HepG2 (cell line): ENCODE measurements at regions not wholly inside any gene's neighbourhood (a gene's known extent, or its start where the extent isn't known, plus 50 kb on each side); places are given as distances from the start of the nearest gene placed in this dataset.

Experiments
- ATAC-seq: fragments of 200-7000 bp; cut with Tn5 transposase; 3 replicates; pipeline ENCODE4 v1.9.1; 2020; ENCODE audit warnings: mild to moderate bottlenecking, moderate library complexity
- BruUV-seq: library from RNA; stranded (reverse); fragments of 400-500 nt; replicated peaks from 2 replicates; lab custom pipeline; 2021; lab: Mats Ljungman, UMichigan
- CTCF ChIA-PET: fragments of 300-600 bp; formaldehyde crosslinking; extraction: SDS; loops from one replicate; lab custom pipeline; 2021; ENCODE audit warnings: low total read pairs, inconsistent platforms, low intra/inter-chr PET ratio; lab: Yijun Ruan, JAX
- POLR2A ChIA-PET: fragments of 350-600 bp; sonication (Branson Sonifier 250); formaldehyde crosslinking; loops from one replicate; lab custom pipeline; 2020; ENCODE audit warnings: antibody characterized with exemption, inconsistent platforms; lab: Yijun Ruan, JAX
- DNase-seq: peaks from one replicate; pipeline ENCODE4 v3.0.0-alpha.2; 2015; ENCODE audit warnings: low spot score
- FAIRE-seq: peaks from 3 replicates; lab custom pipeline; 2011; peaks lifted over from hg19 to GRCh38; lab: Jason Lieb, UNC
- H2AFZ ChIP-seq: one replicate; pipeline ENCODE4 v1.6.1; 2011; ENCODE audit warnings: low read length, inconsistent platforms
- H3K27ac ChIP-seq: fragments of 300-600 bp; 3 replicates; pipeline ENCODE4 v1.8.0; 2011; ENCODE audit warnings: mixed run types, mild to moderate bottlenecking, mixed read lengths, low read length, inconsistent platforms; ENCODE audit not compliant: insufficient read depth; ENCODE audit errors: extremely low read length
- H3K27me3 ChIP-seq, 2 experiments: fragments of 200-600 bp in 1 of 2; 2 replicates in 1 of 2; 3 replicates in 1 of 2; pipeline versions ENCODE4 v1.6.0 to v1.8.0; 2011; ENCODE audit warnings: low read length in 2 of 2, mild to moderate bottlenecking in 2 of 2, moderate library complexity in 2 of 2, inconsistent platforms in 1 of 2; ENCODE audit not compliant: insufficient read depth in 2 of 2, control insufficient read depth in 1 of 2
- H3K36me3 ChIP-seq, 2 experiments: fragments of 200-600 bp in 1 of 2; replicated peaks in 1 of 2; 2 replicates in 1 of 2; 3 replicates in 1 of 2; pipeline versions ENCODE4 v1.5.1 to v1.8.0; 2011; ENCODE audit warnings: low read length in 2 of 2, inconsistent platforms in 1 of 2; ENCODE audit not compliant: insufficient read depth in 2 of 2, control insufficient read depth in 1 of 2
- H3K4me1 ChIP-seq: 2 replicates; pipeline ENCODE4 v1.5.1; 2012; ENCODE audit warnings: low read length, inconsistent platforms; ENCODE audit not compliant: insufficient read depth
- H3K4me2 ChIP-seq: 2 replicates; pipeline ENCODE4 v1.6.0; 2011; ENCODE audit warnings: low read depth, low read length, inconsistent platforms
- H3K4me3 ChIP-seq, 3 experiments: fragments of 200-600 bp in 1 of 3; sonication (generic), shearing (Covaris generic) in 1 of 3; replicated peaks in 1 of 3; 2 replicates each; pipeline ENCODE4 v1.5.1; 2011 to 2016; ENCODE audit warnings: low read length in 3 of 3, inconsistent platforms in 2 of 3, low read depth in 2 of 3, mild to moderate bottlenecking in 2 of 3, control low read depth in 1 of 3, mixed read lengths in 1 of 3; ENCODE audit not compliant: insufficient read depth in 1 of 3
- H3K79me2 ChIP-seq: one replicate; pipeline ENCODE4 v1.6.1; 2011; ENCODE audit warnings: low read length, inconsistent platforms; ENCODE audit not compliant: insufficient read depth
- H3K9ac ChIP-seq: 2 replicates; pipeline ENCODE4 v1.6.0; 2011; ENCODE audit warnings: mild to moderate bottlenecking, low read depth, low read length, inconsistent platforms; ENCODE audit not compliant: insufficient read depth
- H3K9me3 ChIP-seq: 2 replicates; pipeline ENCODE4 v1.5.1; 2012; ENCODE audit warnings: mild to moderate bottlenecking, low read length
- H4K20me1 ChIP-seq: 2 replicates; pipeline ENCODE4 v1.6.0; 2011; ENCODE audit warnings: inconsistent platforms, mild to moderate bottlenecking, low read length, moderate library complexity; ENCODE audit not compliant: insufficient read depth
- ATF7-NPFF ChIP-seq: sonication (generic); formaldehyde crosslinking; IDR thresholded peaks from 2 replicates; pipeline ENCODE4 v1.8.1; 2023; ENCODE audit warnings: mild to moderate bottlenecking, low read depth, missing genetic modification reagents, moderate library complexity
- SMC3 ChIP-seq: IDR thresholded peaks from 2 replicates; pipeline ENCODE4 v1.6.1; 2011; ENCODE audit warnings: low read length, improper control_type of control experiment
- TAF15 ChIP-seq: fragments of 200-400 bp; formaldehyde crosslinking; IDR thresholded peaks from one replicate; pipeline ENCODE4 v1.6.1; 2018; ENCODE audit warnings: mild to moderate bottlenecking, low read depth, low read length; ENCODE audit not compliant: poor library complexity, severe bottlenecking
- ZNF354B ChIP-seq: sonication (generic); formaldehyde crosslinking; IDR thresholded peaks from 2 replicates; pipeline ENCODE4 v1.8.0; 2022; ENCODE audit warnings: mild to moderate bottlenecking, missing genetic modification reagents
- WGBS: methylation state at CpG from one replicate; pipeline ENCODE4 v1.1.6; 2017; ENCODE audit warnings: low lambda C conversion rate; 5-methylcytosine and 5-hydroxymethylcytosine counted together
- in situ Hi-C: cut with HindIII; loops from 2 replicates; pipeline ENCODE4 v1.10.0; 2017; ENCODE audit warnings: low pct_unique_long_range_greater_than_20kb; ENCODE audit not compliant: extremely low pct_ligation_motif_present
- intact Hi-C: fragments of 100-400 bp; cut with micrococcal nuclease; formaldehyde crosslinking; loops from one replicate; pipeline ENCODE4 v1.10.0; 2022; ENCODE audit not compliant: unreplicated experiment
- TF ChIP-seq, protein P1 (sequence below): sonication (generic); formaldehyde crosslinking; conservative IDR thresholded peaks from 2 replicates; pipeline ENCODE4 v1.5.0; 2020; ENCODE audit warnings: missing genetic modification reagents
- TF ChIP-seq, protein P2 (sequence below): sonication (generic); formaldehyde crosslinking; IDR thresholded peaks from 2 replicates; pipeline ENCODE4 v1.4.0; 2020; ENCODE audit warnings: missing genetic modification reagents, mild to moderate bottlenecking, borderline replicate concordance
- TF ChIP-seq, protein P3 (sequence below): sonication (generic); formaldehyde crosslinking; IDR thresholded peaks from 2 replicates; pipeline ENCODE4 v1.8.1; 2022; ENCODE audit warnings: low read depth, mild to moderate bottlenecking, missing genetic modification reagents

GRCh38 chr12:89185181-89185580 lies 167.1 kb downstream of the DUSP6 start:
- ATAC-seq (no peak), DNase-seq (no peak)
- no peak overlapping the region for H3K4me2 ChIP-seq
- ChIA-PET POLR2A (no interaction called here), CTCF (no interaction called here)
- H3K9me3 ChIP-seq = peaks cover 8% of the 10 kb centered on the region
- H3K36me3 ChIP-seq = no peaks in the 10 kb centered on the region
- no peaks in the 10 kb centered on the region for H3K79me2 ChIP-seq
- BruUV-seq = no TSS peak
- H3K4me3 ChIP-seq = no peak overlapping the region
- in situ Hi-C loops = no loop called here
- no peaks in the 10 kb centered on the region for H3K27me3 ChIP-seq
- H3K4me1 ChIP-seq = no peaks in the 10 kb centered on the region
- H3K27ac ChIP-seq = no peak overlapping the region
- H3K9ac ChIP-seq = no peak overlapping the region
- no peaks in the 10 kb centered on the region for H4K20me1 ChIP-seq
- TF ChIP-seq ZNF354B (CRISPR knock-in tag) (no peak), SMC3 (no peak), TAF15 (no peak), ATF7-NPFF (no peak)
- TF ChIP-seq, protein P1, sequence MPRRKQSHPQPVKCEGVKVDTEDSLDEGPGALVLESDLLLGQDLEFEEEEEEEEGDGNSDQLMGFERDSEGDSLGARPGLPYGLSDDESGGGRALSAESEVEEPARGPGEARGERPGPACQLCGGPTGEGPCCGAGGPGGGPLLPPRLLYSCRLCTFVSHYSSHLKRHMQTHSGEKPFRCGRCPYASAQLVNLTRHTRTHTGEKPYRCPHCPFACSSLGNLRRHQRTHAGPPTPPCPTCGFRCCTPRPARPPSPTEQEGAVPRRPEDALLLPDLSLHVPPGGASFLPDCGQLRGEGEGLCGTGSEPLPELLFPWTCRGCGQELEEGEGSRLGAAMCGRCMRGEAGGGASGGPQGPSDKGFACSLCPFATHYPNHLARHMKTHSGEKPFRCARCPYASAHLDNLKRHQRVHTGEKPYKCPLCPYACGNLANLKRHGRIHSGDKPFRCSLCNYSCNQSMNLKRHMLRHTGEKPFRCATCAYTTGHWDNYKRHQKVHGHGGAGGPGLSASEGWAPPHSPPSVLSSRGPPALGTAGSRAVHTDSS (CRISPR knock-in tag) = no peak
- TF ChIP-seq, all 625 proteins: peak for 0
- intact Hi-C loops = no loop called here
- no peak overlapping the region for H2AFZ ChIP-seq
- FAIRE-seq = no peak
- 51% methylated on average over 3 of the region's 3 CpGs for WGBS

DNA sequence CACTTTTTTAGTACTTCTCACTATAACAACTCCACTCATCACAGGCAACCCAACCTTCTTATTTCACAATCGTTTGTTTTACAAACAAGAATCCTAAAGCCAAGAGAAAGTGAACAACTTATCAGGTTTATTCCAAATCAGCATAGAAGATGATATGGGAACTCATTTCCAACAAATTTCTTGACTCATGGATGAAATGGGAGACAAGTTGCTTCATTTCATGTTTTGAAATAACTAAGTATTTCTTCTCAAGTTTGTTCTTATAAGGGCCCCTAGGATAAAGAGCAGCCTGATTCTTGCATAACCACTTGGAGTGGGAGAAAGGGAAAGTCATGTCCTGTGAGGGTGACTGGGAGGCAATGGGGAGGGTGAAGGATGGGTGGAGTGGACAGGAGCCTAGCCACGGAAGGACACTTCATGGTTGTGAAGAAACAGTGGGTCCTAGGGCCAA lies 168.3 kb downstream of the DUSP6 start:
- FAIRE-seq (no peak), ATAC-seq (no peak), DNase-seq (no peak)
- ChIA-PET CTCF (no interaction called here), POLR2A (no interaction called here)
- Histone ChIP-seq H3K27ac (no peak overlapping the region), H3K4me3 (no peak overlapping the region), H3K36me3 (no peaks in the 10 kb centered on the region), H3K4me1 (no peaks in the 10 kb centered on the region), H3K9me3 (no peaks in the 10 kb centered on the region), H2AFZ (no peak overlapping the region), H3K9ac (no peak overlapping the region), H3K27me3 (no peaks in the 10 kb centered on the region), H3K79me2 (no peaks in the 10 kb centered on the region), H4K20me1 (no peaks in the 10 kb centered on the region), H3K4me2 (no peak overlapping the region)
- in situ Hi-C loops = no loop called here
- WGBS = 5% methylated on average over 2 of the region's 2 CpGs
- intact Hi-C loops = no loop called here
- BruUV-seq = no TSS peak
- TF ChIP-seq, protein P2, sequence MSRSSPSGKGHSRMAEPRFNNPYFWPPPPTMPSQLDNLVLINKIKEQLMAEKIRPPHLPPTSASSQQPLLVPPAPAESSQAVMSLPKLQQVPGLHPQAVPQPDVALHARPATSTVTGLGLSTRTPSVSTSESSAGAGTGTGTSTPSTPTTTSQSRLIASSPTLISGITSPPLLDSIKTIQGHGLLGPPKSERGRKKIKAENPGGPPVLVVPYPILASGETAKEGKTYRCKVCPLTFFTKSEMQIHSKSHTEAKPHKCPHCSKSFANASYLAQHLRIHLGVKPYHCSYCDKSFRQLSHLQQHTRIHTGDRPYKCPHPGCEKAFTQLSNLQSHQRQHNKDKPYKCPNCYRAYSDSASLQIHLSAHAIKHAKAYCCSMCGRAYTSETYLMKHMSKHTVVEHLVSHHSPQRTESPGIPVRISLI = no peak
- TF ChIP-seq, protein P3, sequence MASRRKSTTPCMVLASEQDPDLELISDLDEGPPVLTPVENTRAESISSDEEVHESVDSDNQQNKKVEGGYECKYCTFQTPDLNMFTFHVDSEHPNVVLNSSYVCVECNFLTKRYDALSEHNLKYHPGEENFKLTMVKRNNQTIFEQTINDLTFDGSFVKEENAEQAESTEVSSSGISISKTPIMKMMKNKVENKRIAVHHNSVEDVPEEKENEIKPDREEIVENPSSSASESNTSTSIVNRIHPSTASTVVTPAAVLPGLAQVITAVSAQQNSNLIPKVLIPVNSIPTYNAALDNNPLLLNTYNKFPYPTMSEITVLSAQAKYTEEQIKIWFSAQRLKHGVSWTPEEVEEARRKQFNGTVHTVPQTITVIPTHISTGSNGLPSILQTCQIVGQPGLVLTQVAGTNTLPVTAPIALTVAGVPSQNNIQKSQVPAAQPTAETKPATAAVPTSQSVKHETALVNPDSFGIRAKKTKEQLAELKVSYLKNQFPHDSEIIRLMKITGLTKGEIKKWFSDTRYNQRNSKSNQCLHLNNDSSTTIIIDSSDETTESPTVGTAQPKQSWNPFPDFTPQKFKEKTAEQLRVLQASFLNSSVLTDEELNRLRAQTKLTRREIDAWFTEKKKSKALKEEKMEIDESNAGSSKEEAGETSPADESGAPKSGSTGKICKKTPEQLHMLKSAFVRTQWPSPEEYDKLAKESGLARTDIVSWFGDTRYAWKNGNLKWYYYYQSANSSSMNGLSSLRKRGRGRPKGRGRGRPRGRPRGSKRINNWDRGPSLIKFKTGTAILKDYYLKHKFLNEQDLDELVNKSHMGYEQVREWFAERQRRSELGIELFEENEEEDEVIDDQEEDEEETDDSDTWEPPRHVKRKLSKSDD (CRISPR knock-in tag) = no peak
